SKM-1 (cell line): ENCODE measurements at regions not wholly inside any gene's neighbourhood (a gene's known extent, or its start where the extent isn't known, plus 50 kb on each side); places are given as distances from the start of the nearest gene placed in this dataset.
"Not testable (repeated sequence)": the region's sequence is repeated elsewhere in the genome, so short reads cannot be mapped to it uniquely, and the experiment has no call there.

Experiments
- DNase-seq: peaks from one replicate; lab custom pipeline; 2025; ENCODE audit not compliant: unreplicated experiment; lab: John Stamatoyannopoulos, UW

- DNase-seq = no peak
Observed at GRCh38 chr14:30069536-30069935, 141.9 kb upstream of the PRKD1 start.

DNA sequence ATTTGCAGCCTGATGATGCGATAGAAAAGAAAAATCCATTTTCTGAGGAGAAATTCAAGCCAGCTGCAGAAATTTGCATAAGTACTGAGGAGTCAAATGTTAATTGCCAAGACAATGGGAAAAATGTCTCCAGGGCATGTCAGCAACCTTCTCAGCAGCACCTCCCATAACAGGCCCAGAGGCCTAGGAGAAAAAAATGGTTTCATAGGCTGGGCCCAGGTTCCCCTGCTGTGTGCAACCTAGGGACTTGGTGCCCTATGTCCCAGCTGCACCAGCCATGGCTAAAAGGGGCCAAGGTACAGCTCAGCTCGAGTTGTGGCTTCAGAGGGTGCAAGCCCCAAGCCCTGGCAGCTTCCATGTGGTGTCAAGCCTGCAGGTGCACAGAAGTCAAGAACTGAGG is 144.8 kb upstream of the PRKD1 start:
- DNase-seq = not testable (repeated sequence)

DNA sequence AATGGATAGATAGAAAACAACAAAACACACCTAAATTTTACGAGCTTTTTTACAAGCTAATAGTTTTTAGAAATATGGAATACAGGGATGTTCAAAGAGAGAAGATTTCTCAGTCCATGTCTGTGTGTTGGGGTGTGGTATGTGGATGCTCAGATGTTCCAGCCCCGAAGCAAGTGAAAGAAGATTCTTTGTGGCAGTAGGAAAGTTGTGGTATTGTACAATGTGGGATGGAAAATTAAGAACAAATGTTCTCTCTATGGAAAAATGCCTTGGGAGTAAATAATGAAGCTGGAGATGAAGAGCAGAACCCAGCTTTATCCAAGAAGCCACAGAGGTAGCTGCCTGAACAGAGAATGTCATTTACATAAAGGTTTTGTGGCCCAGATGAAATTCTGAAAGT is 150.3 kb upstream of the PRKD1 start:
- DNase-seq = no peak

DNA sequence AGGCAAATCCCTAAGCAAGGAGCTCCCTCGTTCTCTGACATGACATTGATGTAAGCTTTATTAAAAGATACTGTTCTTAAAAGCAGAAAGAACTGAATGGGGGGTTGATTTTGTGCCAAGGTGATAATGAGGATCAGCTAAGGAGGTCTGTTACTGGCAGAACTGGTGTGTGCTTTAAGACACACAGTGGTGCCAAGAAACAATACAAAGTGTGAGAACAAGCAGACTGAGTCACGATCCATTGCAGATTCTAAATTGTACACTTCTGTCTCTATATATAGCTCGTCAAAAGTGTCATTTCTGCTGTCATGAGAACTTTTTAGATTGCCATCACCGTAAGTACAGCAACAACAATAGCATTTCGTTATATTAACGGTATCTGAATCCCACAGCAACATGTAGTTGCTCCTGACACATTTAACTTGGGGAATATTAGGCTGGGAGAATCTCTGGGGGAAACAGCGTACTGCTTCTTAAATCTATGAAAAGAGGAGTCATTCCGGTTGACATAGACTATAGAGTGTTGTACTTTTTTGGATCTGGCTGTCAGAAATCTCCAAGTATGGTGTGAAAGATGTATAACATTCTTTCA is 151.3 kb upstream of the PRKD1 start:
- DNase-seq = no peak

- no peak for DNase-seq
Observed at GRCh38 chr14:30082486-30082885, 154.8 kb upstream of the PRKD1 start.

DNA sequence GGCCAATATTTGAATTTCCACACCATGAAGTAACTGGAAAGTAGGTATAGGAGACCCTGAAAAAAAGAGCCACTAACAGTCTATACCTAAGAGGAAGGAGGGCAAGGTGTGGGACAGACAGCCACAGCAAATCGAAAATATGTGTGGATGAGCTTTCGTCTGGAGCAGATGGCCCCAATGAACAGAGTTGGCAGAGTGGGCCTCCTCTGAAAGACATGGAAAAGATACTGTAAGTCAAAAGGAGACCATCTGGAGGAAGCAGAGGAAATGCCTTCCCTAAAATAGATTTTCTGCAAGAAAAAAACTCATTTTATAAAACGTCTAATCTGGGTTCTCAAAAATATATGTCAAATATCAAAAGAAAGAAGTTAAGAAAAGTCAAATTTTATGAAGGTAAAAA is 157.2 kb upstream of the PRKD1 start:
- DNase-seq = no peak

GRCh38 chr14:30085943-30086342 is 158.3 kb upstream of the PRKD1 start:
- no peak for DNase-seq

DNA sequence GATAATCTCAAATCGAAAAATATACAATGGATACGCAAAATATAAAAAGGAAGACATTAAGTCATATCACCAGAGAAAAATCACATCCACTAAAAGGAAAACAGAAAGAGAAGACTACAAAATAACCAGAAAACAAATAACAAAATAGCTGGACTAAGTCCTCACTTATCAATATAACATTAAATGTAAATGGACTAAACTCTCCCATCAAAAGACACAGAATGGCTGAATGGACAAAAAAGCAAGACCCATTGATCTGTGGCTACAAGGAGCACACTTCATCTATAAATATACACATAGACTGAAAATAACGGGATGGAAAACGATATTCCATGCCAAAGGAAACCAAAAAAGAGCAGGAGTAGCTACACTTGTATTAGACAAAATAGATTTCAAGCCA is 161.0 kb upstream of the PRKD1 start:
- DNase-seq = no peak

DNA sequence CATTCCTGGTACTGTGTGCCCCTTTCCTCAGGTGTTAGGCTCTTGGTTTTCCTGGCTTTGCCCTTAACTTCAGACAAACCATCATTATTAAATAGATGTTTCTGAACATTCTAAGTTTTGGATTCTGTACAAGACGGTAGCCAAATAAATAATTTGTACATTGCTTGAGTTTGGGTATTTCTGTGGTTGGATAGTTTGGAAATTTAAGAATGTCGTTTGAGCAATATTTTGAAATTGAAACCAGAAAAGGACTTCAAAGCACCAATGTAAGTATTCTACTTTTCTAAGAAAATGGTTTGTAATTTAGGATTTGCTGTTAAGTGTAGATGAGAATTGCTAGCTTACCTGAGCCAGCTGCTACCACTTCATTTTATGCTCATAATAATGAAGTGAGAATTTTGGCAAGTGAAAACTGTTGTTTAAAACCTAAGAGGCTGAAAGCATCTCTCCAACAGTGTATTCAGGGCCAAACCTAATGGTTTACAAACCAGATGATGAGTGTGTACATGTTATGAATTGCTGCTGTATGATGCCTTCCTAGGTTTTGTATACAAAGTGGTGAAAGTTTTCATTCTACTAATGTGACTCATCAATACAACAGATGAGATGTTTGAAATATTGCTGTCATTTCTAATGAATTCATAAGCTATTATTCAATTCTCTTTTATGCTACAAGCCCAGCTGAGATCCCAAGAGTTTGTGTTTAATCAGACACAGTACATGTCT is 181.5 kb upstream of the PRKD1 start:
- no peak for DNase-seq

DNA sequence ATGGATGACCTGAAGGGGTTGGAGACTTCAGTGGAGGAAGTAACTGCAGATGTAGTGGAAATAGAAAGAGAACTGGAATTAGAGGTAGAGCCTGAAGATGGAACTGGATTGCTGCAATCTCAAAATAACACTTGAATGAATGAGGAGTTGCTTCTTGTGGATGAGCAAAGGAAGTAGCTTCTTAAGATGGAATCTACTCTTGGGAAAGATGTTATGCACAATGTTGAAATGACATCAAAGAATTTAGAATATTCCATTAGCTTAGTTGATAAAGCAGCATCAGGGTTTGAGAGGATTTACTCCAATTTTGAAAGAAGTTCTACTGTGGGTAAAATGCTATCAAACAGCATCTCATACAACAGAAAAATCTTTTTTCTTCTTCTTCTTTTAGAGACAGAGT is 186.4 kb upstream of the PRKD1 start:
- no peak for DNase-seq

- no peak for DNase-seq
Observed at GRCh38 chr14:30115756-30116155, 188.1 kb upstream of the PRKD1 start.

- no peak for DNase-seq
Observed at GRCh38 chr14:30118992-30119640, 191.5 kb upstream of the PRKD1 start.

GRCh38 chr14:30125322-30125979 is 197.8 kb upstream of the PRKD1 start:
- no peak for DNase-seq

GRCh38 chr14:30129807-30130206 is 202.2 kb upstream of the PRKD1 start:
- DNase-seq = no peak

- DNase-seq = no peak
Observed at GRCh38 chr14:30131581-30132097, 204.0 kb upstream of the PRKD1 start.

GRCh38 chr14:30132196-30132595 is 204.5 kb upstream of the PRKD1 start:
- DNase-seq = no peak

DNA sequence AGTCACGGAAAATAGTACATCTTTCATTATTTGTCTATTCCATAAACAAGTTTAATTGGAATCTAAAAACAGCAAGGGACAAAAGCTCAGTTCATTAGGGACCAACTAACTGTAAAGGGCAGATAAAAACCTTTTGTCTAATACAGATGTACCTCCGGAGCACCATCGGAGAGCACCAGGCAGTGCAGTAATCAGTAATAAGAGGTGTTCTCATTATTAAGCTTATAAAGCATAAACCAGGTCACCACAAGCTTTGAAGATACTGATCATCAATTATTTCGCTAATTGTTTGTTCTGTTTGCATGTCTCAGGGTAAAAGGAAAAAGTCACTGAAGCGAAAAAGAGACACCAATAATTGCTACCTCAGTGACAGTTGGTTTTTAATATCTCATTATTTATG is 207.3 kb upstream of the PRKD1 start:
- no peak for DNase-seq

- DNase-seq = no peak
Observed at GRCh38 chr14:30138567-30138966, 210.9 kb upstream of the PRKD1 start.

GRCh38 chr14:30142216-30142615 is 214.6 kb upstream of the PRKD1 start:
- no peak for DNase-seq

- DNase-seq = no peak
Observed at GRCh38 chr14:30143627-30144026, 216.0 kb upstream of the PRKD1 start.

GRCh38 chr14:30153717-30154116 is 226.1 kb upstream of the PRKD1 start:
- DNase-seq = no peak

- no peak for DNase-seq
Observed at GRCh38 chr14:30156571-30156970, 228.9 kb upstream of the PRKD1 start.
